Renal cortical epithelial cell (primary cell): ENCODE measurements at regions not wholly inside any gene's neighbourhood (a gene's known extent, or its start where the extent isn't known, plus 50 kb on each side); places are given as distances from the start of the nearest gene placed in this dataset.
A peak's percentile ranks its signal among the peaks of the same experiment; 100 is the strongest.

Source experiments
- DNase-seq: peaks from one replicate; pipeline ENCODE4 v3.0.0-alpha.2; 2011; ENCODE audit warnings: low read depth

GRCh38 chr10:61188691-61189090 is 244.7 kb upstream of the RHOBTB1 start:
- no peak for DNase-seq

GRCh38 chr10:61188101-61188500 is 244.1 kb upstream of the RHOBTB1 start:
- DNase-seq: no peak

GRCh38 chr10:61187601-61188000 is 243.6 kb upstream of the RHOBTB1 start:
- no peak for DNase-seq

DNA sequence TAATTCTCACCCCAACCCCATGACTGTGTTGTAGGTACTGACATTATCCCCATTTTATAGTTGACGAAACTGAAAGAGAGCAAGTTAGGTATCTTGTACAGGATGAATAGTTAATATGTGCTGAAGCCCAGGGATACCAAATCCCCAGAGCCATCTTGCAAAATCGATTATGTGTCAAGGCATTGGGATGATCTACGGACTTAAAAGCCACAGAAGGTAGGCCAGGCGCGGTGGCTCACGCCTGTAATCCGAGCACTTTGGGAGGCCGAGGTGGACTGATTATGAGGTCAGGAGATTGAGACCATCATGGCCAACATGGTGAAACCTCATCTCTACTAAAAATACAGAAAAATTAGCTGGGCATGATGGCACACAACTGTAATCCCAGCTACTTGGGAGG is 242.4 kb upstream of the RHOBTB1 start:
- no peak for DNase-seq

DNA sequence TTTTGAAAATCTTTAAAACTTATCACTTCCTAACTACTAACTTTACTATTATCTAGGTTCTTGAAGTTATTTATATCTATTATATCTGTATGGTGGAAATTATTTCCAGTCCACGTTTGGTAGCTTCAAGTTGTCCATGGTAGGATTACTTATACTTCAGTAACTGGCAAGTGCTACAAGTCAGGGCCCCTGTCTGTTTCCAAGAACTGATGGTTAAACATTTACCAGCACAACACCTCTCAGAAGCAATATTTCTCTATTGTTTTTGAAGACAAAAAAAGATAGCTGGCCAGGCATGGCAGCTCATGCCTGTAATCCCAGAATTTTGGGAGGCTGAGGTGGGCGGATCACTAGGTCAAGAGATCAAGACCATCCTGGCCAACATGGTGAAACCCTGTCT is 240.4 kb upstream of the RHOBTB1 start:
- peak; percentile 52 for DNase-seq

- DNase-seq: no peak
These were observed 240.0 kb upstream of the RHOBTB1 start for GRCh38 chr10:61183967-61184366.

DNA sequence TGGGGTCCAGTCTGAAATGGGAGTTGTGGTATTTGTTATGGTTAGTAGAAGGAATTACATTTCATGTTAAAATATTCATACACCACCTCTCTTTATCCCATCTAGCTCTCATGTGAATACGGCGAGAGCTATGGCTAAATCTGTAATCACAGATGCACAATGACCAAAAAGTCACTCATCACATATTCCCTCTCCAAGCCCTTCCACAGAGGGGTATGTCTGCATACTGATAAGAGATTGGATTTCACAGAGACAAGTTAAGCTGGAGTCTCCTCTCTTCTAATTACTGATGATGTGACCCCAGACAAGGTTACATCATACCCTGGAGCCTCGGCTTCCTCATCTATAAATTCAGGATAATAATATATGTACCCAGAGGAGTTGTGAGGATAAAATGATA is 237.8 kb upstream of the RHOBTB1 start:
- no peak for DNase-seq

GRCh38 chr10:61179771-61180170 is 235.8 kb upstream of the RHOBTB1 start:
- no peak for DNase-seq

- no peak for DNase-seq
These were observed 232.4 kb upstream of the RHOBTB1 start for GRCh38 chr10:61176424-61176823.

DNA sequence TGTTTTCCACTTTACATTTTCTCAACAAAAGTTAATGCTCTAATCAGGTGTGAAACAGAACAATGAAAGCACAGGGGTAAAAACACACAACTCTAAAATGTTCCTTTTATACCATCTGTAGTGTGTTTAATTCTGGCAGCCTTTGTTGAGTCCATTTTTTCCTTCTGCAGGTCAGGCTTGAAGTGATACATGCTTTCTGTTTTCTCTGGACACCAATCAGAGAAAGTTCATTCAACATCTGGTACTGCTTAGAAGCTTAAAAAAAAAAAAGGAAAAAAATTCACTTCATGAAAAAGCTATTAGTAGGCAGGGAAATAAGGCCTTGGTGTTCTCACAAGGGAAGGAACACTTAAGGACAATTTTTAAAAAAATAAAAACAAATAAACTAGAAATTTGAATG is 231.3 kb upstream of the RHOBTB1 start:
- DNase-seq: no peak

- no peak for DNase-seq
These were observed 229.5 kb upstream of the RHOBTB1 start for GRCh38 chr10:61173450-61173849.

DNA sequence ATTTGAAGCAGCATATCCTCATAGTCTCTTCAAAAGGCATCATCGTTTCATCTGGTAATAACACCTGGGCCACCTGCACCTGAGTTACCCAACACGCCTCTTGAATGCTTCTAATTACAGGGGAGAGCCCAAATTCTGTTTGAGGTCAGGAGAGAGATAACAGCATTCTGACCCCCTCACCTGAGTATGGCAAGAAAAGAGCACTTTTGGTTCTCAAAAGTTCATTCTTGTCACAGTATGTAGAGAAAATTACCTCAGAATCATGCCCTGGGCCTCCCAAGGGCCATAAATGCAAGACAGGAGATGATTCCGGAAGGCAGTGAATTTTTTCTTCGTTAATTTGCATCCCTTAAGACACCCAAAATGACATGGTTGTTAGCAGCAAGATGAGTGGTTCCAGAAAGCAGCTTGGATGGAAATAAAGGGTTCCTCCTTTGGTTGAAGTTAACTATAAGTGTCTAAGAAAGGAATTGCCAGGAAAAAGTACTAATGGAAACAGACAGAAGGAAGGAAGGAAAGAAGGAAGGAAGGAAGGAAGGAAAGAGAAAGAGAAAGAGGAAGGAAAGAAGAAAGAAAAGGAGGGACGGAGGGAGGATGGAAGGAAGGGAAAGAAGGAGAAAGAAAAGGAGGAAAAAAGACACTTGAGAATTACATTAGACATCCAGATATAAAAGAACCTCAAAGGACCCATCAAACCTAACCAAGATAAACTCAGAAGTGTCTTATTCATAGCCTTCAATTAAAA is 228.4 kb upstream of the RHOBTB1 start:
- no peak for DNase-seq

- no peak for DNase-seq
These were observed 226.6 kb upstream of the RHOBTB1 start for GRCh38 chr10:61170594-61170993.

DNA sequence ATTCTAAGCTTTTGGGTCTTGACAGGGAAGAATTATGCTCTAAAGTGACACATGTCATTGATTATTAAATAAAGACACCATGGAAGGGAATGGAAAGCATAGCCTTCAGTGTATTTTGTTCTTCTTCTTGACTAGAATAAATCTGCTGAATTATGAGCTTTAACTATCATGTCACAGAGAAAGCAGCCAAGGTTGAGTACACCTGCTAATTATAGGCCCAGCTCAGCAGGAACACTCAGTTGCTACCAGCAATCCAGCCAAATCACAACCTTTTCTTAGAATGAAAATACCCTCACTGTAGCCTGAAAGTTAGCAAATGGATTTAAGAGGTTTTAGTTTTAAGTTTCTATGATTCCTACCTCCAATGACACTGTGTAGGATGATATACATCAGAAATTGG is 225.3 kb upstream of the RHOBTB1 start:
- DNase-seq: no peak

GRCh38 chr10:61166489-61166888 is 222.5 kb upstream of the RHOBTB1 start:
- DNase-seq: no peak

DNA sequence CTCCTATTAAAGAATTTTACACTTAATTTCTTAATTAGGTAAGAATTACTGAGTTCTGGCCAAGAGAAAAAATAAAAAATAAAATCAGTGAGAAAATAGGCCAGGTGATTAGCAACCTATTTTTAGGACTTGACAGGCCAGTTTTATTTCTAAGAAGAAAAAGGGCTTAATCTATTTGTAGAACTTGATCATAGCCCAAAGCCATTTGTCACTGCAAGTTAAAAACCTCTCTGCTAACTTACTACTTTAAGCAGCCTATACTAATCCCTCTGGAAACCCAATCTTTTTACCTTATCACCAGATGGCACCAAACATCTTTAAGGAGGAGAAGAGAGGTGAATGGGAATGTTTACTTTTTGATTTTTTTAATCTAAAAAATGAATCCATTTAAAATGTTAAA is 222.1 kb upstream of the RHOBTB1 start:
- DNase-seq: no peak

DNA sequence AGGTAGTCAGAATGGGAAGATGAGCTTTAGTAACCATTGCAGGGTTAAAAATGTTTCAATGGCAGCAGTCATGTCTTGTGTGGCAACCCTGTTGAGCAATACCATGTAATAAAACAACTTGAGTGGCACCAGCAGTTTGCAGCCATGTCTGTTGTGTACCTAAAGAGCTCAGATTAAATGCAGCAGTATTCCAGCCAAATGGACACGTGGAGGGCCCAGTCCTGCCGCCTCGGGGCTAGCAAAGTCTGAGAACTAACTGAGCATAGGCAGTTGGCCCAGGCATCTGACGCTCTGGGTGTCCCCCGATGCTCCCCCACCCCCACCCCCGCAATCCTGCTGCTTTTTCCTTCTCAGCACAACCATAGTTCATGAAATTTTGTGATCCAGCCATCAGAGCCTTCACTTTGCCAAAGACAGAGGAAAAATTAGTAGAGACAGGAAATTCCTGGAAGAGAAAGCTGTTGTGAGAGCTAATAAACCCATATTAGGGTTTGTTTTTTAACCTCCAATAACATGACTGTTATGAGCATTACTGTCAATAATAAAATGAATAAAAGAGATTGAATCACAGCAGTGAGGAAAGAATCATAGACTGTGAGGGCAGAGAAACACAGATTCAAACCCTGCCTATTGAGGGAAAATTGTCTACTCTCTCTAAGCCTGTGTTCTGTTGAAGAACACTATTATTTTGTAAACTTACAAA is 220.6 kb upstream of the RHOBTB1 start:
- peak; percentile 62 for DNase-seq

DNA sequence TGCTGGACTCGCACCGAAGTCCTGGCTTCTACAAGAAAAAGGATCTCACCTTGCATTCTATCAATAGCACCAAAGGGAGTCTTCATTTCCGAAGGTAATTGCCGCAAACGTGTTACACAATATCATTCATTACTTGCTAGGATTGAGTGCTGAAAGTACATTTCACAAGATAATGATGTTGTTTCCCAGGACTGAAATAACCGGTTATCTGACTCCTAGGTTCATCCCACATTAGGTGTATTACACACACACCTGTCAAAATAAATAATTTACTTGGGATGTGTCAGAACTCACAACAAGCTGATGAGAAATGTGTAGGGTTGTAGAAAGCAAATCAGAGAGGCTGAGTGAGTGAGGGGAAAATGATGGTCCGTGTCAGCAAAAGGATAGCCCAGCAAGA is 219.4 kb upstream of the RHOBTB1 start:
- DNase-seq: no peak

DNA sequence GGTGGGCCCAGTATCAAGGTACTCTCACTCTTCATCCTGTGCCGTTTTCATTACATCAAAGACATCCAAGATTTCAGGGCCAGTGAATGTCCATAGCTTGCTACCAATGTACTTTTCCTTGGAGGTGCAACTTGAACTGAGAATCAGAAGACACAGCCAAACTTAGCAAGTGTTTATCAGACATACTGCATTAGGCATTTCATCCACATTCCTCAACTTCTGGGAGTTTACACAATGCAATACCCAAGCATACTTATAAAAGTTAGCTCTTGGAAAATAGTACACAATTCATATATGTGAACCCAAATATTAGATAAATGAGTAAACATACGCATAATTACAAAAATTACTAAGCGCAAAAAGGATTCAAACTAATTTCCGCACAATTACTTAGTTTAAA is 216.3 kb upstream of the RHOBTB1 start:
- no peak for DNase-seq

DNA sequence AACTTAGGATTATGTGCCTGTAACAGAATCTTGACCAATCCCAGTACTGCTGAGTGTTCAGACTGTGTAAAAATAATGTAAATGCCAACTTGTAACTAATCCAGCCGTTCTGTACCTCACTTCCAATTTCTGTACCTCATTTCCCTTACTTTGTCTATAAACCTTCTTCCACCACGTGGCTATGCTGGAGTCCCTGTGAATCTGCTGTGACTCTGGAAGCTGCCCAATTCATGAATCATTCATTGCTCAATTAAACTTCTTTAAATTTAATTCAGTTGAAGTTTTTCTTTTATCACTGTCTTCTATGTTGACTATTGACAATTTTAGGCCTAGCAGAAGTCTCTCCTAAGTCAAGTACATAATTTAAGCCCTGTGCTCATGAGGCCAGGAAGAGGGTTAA is 215.3 kb upstream of the RHOBTB1 start:
- no peak for DNase-seq

GRCh38 chr10:61157182-61157581 is 213.2 kb upstream of the RHOBTB1 start:
- no peak for DNase-seq

GRCh38 chr10:61153771-61154170 is 209.8 kb upstream of the RHOBTB1 start:
- no peak for DNase-seq

DNA sequence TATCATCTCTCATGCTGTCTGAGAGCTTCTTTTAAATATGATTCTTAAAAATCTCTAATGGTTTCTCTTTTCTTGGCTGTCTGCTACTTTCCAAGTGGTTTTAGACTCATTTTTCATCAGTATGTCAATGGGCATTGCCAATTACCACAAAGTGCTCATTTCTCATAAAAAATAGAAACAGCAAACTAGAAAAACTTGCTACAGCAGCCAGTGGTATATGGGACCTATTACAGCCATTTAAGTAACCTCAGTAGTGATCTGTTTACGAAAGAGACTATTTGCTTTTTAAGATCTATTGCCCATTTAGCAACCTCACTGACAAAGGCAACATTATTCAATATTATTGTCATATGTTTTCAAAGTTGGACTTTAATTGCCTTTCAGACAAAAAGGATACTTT is 207.1 kb upstream of the RHOBTB1 start:
- DNase-seq: no peak

- no peak for DNase-seq
These were observed 204.5 kb upstream of the RHOBTB1 start for GRCh38 chr10:61148451-61148850.
